K562 (cell line): ENCODE measurements at regions not wholly inside any gene's neighbourhood (a gene's known extent, or its start where the extent isn't known, plus 50 kb on each side); places are given as distances from the start of the nearest gene placed in this dataset.

Source experiments
- ATAC-seq: fragments of 200-7000 bp; cut with Tn5 transposase; 3 replicates; pipeline ENCODE4 v1.9.1; 2020; ENCODE audit warnings: moderate library complexity
- BruUV-seq: library from RNA; stranded (reverse); fragments of 400-500 nt; replicated peaks from 2 replicates; lab custom pipeline; 2021; lab: Mats Ljungman, UMichigan
- CTCF ChIA-PET: fragments of 300-600 bp; formaldehyde crosslinking; extraction: SDS; loops from one replicate; lab custom pipeline; 2021; ENCODE audit warnings: low intra/inter-chr PET ratio; lab: Yijun Ruan, JAX
- POLR2A ChIA-PET: fragments of 300-600, 350-650 bp; sonication (Branson Sonifier 250); formaldehyde crosslinking; extraction: SDS; loops from one replicate; lab custom pipeline; 2021; ENCODE audit warnings: antibody characterized with exemption, inconsistent platforms; lab: Yijun Ruan, JAX
- DNase-seq, 4 experiments: peaks; one replicate each; pipeline versions ENCODE4 v3.0.0 to v3.0.0-alpha.2; 2011 to 2018; ENCODE audit warnings: low spot score in 3 of 4, mixed read lengths in 3 of 4; ENCODE audit errors: extremely low read depth in 1 of 4
- FAIRE-seq: peaks from 2 replicates; lab custom pipeline; 2011; peaks lifted over from hg19 to GRCh38; lab: Jason Lieb, UNC
- H2AFZ ChIP-seq: 2 replicates; pipeline ENCODE4 v1.6.0; 2011; ENCODE audit warnings: low read depth, low read length, control low read depth, inconsistent platforms
- H3K27ac ChIP-seq: fragments of 200-600 bp; 3 replicates; pipeline ENCODE4 v1.8.0; 2011; ENCODE audit warnings: low read depth, mild to moderate bottlenecking, control low read depth, inconsistent platforms, low read length, moderate library complexity, mixed read lengths; ENCODE audit errors: extremely low read depth
- H3K27me3 ChIP-seq, 2 experiments: fragments of 300-600 bp in 1 of 2; 2 replicates in 1 of 2; 3 replicates in 1 of 2; pipeline versions ENCODE4 v1.6.0 to v1.8.0; 2011; ENCODE audit warnings: inconsistent platforms in 2 of 2, low read length in 2 of 2, mild to moderate bottlenecking in 1 of 2, mixed read lengths in 1 of 2, moderate library complexity in 1 of 2; ENCODE audit not compliant: control insufficient read depth in 2 of 2, insufficient read depth in 2 of 2
- H3K36me3 ChIP-seq: fragments of 300-600 bp; 3 replicates; pipeline ENCODE4 v1.8.0; 2011; ENCODE audit warnings: mild to moderate bottlenecking, low read length, inconsistent platforms; ENCODE audit not compliant: control insufficient read depth, insufficient read depth
- H3K4me1 ChIP-seq, 2 experiments: fragments of 200-600 bp in 1 of 2; replicated peaks in 1 of 2; 2 replicates in 1 of 2; 3 replicates in 1 of 2; pipeline versions ENCODE4 v1.5.1 to v1.8.0; 2011; ENCODE audit warnings: inconsistent platforms in 2 of 2, low read length in 2 of 2, mild to moderate bottlenecking in 1 of 2, mixed read lengths in 1 of 2, moderate library complexity in 1 of 2; ENCODE audit not compliant: control insufficient read depth in 2 of 2, insufficient read depth in 2 of 2
- H3K4me2 ChIP-seq: 2 replicates; pipeline ENCODE4 v1.6.1; 2011; ENCODE audit warnings: low read length, control low read depth, inconsistent platforms, mixed read lengths; ENCODE audit not compliant: insufficient read depth
- H3K4me3 ChIP-seq: fragments of 200-600 bp; sonication (generic), shearing (Covaris generic); 2 replicates; pipeline ENCODE4 v1.5.1; 2016; ENCODE audit warnings: control low read depth, inconsistent platforms
- H3K79me2 ChIP-seq: fragments of 200-600 bp; 3 replicates; pipeline ENCODE4 v1.8.0; 2011; ENCODE audit warnings: low read length, inconsistent platforms; ENCODE audit not compliant: control insufficient read depth, insufficient read depth
- H3K9ac ChIP-seq, 2 experiments: 2 replicates each; pipeline versions ENCODE4 v1.6.0 to v1.6.1; 2011; ENCODE audit warnings: low read depth in 2 of 2, low read length in 2 of 2, control low read depth in 1 of 2, inconsistent platforms in 1 of 2, mild to moderate bottlenecking in 1 of 2, mixed read lengths in 1 of 2; ENCODE audit not compliant: insufficient read depth in 1 of 2
- H3K9me1 ChIP-seq: one replicate; pipeline ENCODE4 v1.6.0; 2011; ENCODE audit warnings: inconsistent platforms, mild to moderate bottlenecking, low read length, moderate library complexity; ENCODE audit not compliant: control insufficient read depth, insufficient read depth
- H3K9me3 ChIP-seq: replicated peaks from 2 replicates; pipeline ENCODE4 v1.5.1; 2011; ENCODE audit warnings: low read depth, low read length, inconsistent platforms; ENCODE audit not compliant: control insufficient read depth, insufficient read depth
- H4K20me1 ChIP-seq: replicated peaks from 2 replicates; pipeline ENCODE4 v1.6.1; 2011; ENCODE audit warnings: low read length, inconsistent platforms, mixed read lengths; ENCODE audit not compliant: control insufficient read depth, insufficient read depth
- BACH1 ChIP-seq: fragments of 200-800 bp; sonication (Bioruptor generic); IDR thresholded peaks from 2 replicates; pipeline ENCODE4 v1.6.1; 2016; ENCODE audit warnings: missing genetic modification characterization, missing compliant biosample characterization
- CTCFL ChIP-seq: IDR thresholded peaks from 2 replicates; pipeline ENCODE4 v1.6.1; 2011; ENCODE audit warnings: borderline replicate concordance, low read depth, mild to moderate bottlenecking, moderate library complexity, low read length; ENCODE audit not compliant: insufficient read depth, poor library complexity, severe bottlenecking
- CUX1 ChIP-seq: fragments of 200-800 bp; sonication (Bioruptor generic); IDR thresholded peaks from 2 replicates; pipeline ENCODE4 v1.6.1; 2016; ENCODE audit warnings: missing genetic modification characterization, missing compliant biosample characterization
- CXXC5 ChIP-seq: fragments of 250-450 bp; sonication (Bioruptor Pico); IDR thresholded peaks from 2 replicates; pipeline ENCODE4 v1.8.0; 2022; ENCODE audit warnings: inconsistent platforms, mild to moderate bottlenecking, moderate library complexity
- FOSL1 ChIP-seq: fragments of 200-800 bp; sonication (Bioruptor generic); conservative IDR thresholded peaks from 2 replicates; pipeline ENCODE4 v1.6.1; 2016; ENCODE audit warnings: missing genetic modification characterization, missing compliant biosample characterization
- FOXK1 ChIP-seq: sonication (generic); formaldehyde crosslinking; IDR thresholded peaks from 2 replicates; pipeline ENCODE4 v1.8.0; 2022; ENCODE audit warnings: missing genetic modification reagents, mild to moderate bottlenecking, borderline replicate concordance
- MXI1 ChIP-seq: IDR thresholded peaks from 2 replicates; pipeline ENCODE4 v1.6.1; 2011; ENCODE audit warnings: low read depth, mild to moderate bottlenecking, improper control_type of control experiment, low read length
- NR2C1 ChIP-seq, 2 experiments: fragments of 450-650 bp; IDR thresholded peaks; 2 replicates each; pipeline ENCODE4 v1.6.1; 2017; ENCODE audit warnings: mild to moderate bottlenecking in 2 of 2, antibody characterized with exemption in 1 of 2, inconsistent platforms in 1 of 2, missing compliant biosample characterization in 1 of 2, missing genetic modification characterization in 1 of 2
- POLR3G ChIP-seq: IDR thresholded peaks from 2 replicates; pipeline ENCODE4 v1.6.1; 2011; ENCODE audit not compliant: insufficient read length, insufficient replicate concordance; ENCODE audit errors: extremely low read depth
- WHSC1 ChIP-seq: IDR thresholded peaks from one replicate; pipeline ENCODE4 v1.6.1; 2012; ENCODE audit warnings: low read length, control low read depth, inconsistent platforms
- ZC3H4 ChIP-seq: sonication (generic); formaldehyde crosslinking; IDR thresholded peaks from 2 replicates; pipeline ENCODE4 v1.9.0; 2021; ENCODE audit warnings: missing genetic modification reagents, borderline replicate concordance
- ZNF699 ChIP-seq: fragments of 250-450 bp; sonication (Bioruptor Pico); IDR thresholded peaks from 2 replicates; pipeline ENCODE4 v1.8.0; 2021; ENCODE audit warnings: mild to moderate bottlenecking, moderate library complexity; ENCODE audit not compliant: insufficient replicate concordance
- ZSCAN29 ChIP-seq: fragments of 450-650 bp; IDR thresholded peaks from 2 replicates; pipeline ENCODE4 v1.6.1; 2017
- WGBS: fragments of 100-300 bp; shearing (Covaris generic); methylation state at CpG from one replicate; pipeline ENCODE4 v1.1.6; 2016; ENCODE audit warnings: low coverage, mixed read lengths; ENCODE audit not compliant: insufficient coverage; ENCODE audit errors: missing lambda C conversion rate; 5-methylcytosine and 5-hydroxymethylcytosine counted together
- in situ Hi-C: fragments of 300-500 bp; cut with MboI; formaldehyde crosslinking; loops from 4 replicates; pipeline ENCODE4 v1.15.0; 2018; ENCODE audit warnings: inconsistent platforms, mixed read lengths
- intact Hi-C: fragments of 100-400 bp; cut with micrococcal nuclease; formaldehyde crosslinking; loops from 2 replicates; pipeline ENCODE4 v1.14.2; 2022

DNA sequence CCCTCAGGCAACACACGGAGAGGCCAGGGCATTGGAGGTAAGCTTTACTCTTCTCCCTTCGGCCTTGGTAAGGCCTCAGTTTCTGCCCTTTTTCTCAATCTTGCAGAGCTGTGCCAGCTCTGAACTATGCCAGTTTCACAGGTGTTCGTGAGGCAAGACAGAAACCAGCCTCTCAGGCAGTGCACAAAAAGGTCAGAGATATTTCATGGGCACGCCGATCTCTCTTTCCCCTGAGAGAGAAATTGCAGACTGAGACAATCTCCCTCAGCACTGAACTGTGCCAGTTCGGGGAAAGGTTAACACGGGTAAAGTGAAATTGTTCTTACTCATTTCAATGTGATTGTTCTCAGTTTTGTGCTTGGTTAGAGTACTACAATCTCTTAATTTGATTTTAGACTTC is 88.5 kb downstream of the GMNC start:
- in situ Hi-C loops, result no loop called here

More for the DNA sequence above, 88.5 kb downstream of the GMNC start:
- WGBS, result 3% methylated on average over 7 of the region's 7 CpGs
- Histone ChIP-seq H3K79me2 (no peaks in the 10 kb centered on the region), H3K9me1 (no peaks in the 10 kb centered on the region), H3K4me3 (no peak overlapping the region), H3K9me3 (no peaks in the 10 kb centered on the region), H4K20me1 (no peaks in the 10 kb centered on the region), H3K36me3 (no peaks in the 10 kb centered on the region), H3K4me2 (no peak overlapping the region), H3K27me3 (no peaks in the 10 kb centered on the region), H3K27ac (no peak overlapping the region), H3K9ac (no peak overlapping the region), H2AFZ (no peak overlapping the region), H3K4me1 (no peaks in the 10 kb centered on the region)
- no peak for DNase-seq
- intact Hi-C loops, result no loop called here
- no TSS peak for BruUV-seq
- no peak for FAIRE-seq
- ATAC-seq, result no peak
- CTCF ChIA-PET, result no interaction called here
- TF ChIP-seq FOXK1 (CRISPR knock-in tag), result no peak
- TF ChIP-seq NR2C1 (IDR thresholded peaks at IDR 0.05), result no peak
- no peak for TF ChIP-seq NR2C1 (tag; IDR thresholded peaks at IDR 0.05)
- no peak for TF ChIP-seq FOSL1 (tag)
- TF ChIP-seq ZNF699, result no peak
- no peak for TF ChIP-seq WHSC1
- TF ChIP-seq CTCFL, result no peak
- no peak for TF ChIP-seq ZC3H4
- no peak for TF ChIP-seq BACH1
- no peak for TF ChIP-seq MXI1
- no peak for TF ChIP-seq CXXC5 (CRISPR knock-in tag)
- no peak for TF ChIP-seq CUX1 (CRISPR knock-in tag)
- no peak for TF ChIP-seq POLR3G
- no peak for TF ChIP-seq ZSCAN29
- POLR2A ChIA-PET, result no interaction called here
